Small intestine (tissue), 7 donors: ENCODE measurements at regions not wholly inside any gene's neighbourhood (a gene's known extent, or its start where the extent isn't known, plus 50 kb on each side); places are given as distances from the start of the nearest gene placed in this dataset.

Experiments used
- DNase-seq, 2 donors: peaks; one replicate each; pipeline versions ENCODE4 v3.0.0 to v3.0.0-alpha.2; 2013
- FAIRE-seq: peaks from 2 replicates; lab custom pipeline; 2012; peaks lifted over from hg19 to GRCh38; lab: Jason Lieb, UNC
- H3K27ac ChIP-seq, 3 donors: one replicate each; pipeline ENCODE4 v1.5.1; 2013; ENCODE audit warnings: low read length in 2 of 3, mild to moderate bottlenecking in 2 of 3, control low read depth in 1 of 3, inconsistent platforms in 1 of 3, low read depth in 1 of 3, moderate library complexity in 1 of 3
- H3K27me3 ChIP-seq, 3 donors: one replicate each; pipeline ENCODE4 v1.6.1; 2013; ENCODE audit warnings: low read length in 3 of 3, inconsistent platforms in 1 of 3; ENCODE audit not compliant: control insufficient read depth in 3 of 3, insufficient read depth in 3 of 3
- H3K36me3 ChIP-seq, 3 donors: one replicate each; pipeline ENCODE4 v1.6.1; 2013; ENCODE audit warnings: low read length in 3 of 3, inconsistent platforms in 1 of 3, low read depth in 1 of 3, mild to moderate bottlenecking in 1 of 3, moderate library complexity in 1 of 3; ENCODE audit not compliant: control insufficient read depth in 3 of 3, insufficient read depth in 2 of 3
- H3K4me1 ChIP-seq, 3 donors: one replicate each; pipeline ENCODE4 v1.6.1; 2013; ENCODE audit warnings: low read length in 2 of 3, inconsistent platforms in 1 of 3, low read depth in 1 of 3, mild to moderate bottlenecking in 1 of 3, moderate library complexity in 1 of 3; ENCODE audit not compliant: control insufficient read depth in 3 of 3, insufficient read depth in 2 of 3
- H3K4me3 ChIP-seq, 3 donors: one replicate each; pipeline ENCODE4 v1.5.1; 2013; ENCODE audit warnings: low read length in 3 of 3, control low read depth in 1 of 3, inconsistent platforms in 1 of 3, low read depth in 1 of 3, mild to moderate bottlenecking in 1 of 3, moderate library complexity in 1 of 3
- H3K9me3 ChIP-seq, 2 donors: one replicate each; pipeline ENCODE4 v1.6.1; 2013; ENCODE audit warnings: low read depth in 1 of 2, low read length in 1 of 2; ENCODE audit not compliant: control insufficient read depth in 2 of 2, insufficient read depth in 1 of 2
- WGBS, 3 donors: extraction: QIAGEN DNeasy Blood & Tissue Kit; methylation state at CpG; one replicate each; pipeline ENCODE4 v1.1.7; 2013; 5-methylcytosine and 5-hydroxymethylcytosine counted together
- donor health status: healthy with polysubstance abuse.
- donor health status: control.
- donor health status: control.
- donor health status: Bipolar disorder and iron deficiency.
- donor health status: healthy.

- WGBS, 3 donors = 7 to 43% (median 29%) methylated on average over 3 of the region's 3 CpGs
- FAIRE-seq (no peak), DNase-seq (peak in 1 of 2 donors; percentile 1)
- Histone ChIP-seq H3K4me1 (no peaks in the 10 kb centered on the region), H3K9me3 (no peaks in the 10 kb centered on the region), H3K27ac (no peak overlapping the region), H3K36me3 (no peaks in the 10 kb centered on the region), H3K4me3 (no peak overlapping the region), H3K27me3 (no peaks in the 10 kb centered on the region)
These were observed 470.8 kb downstream of the RIT2 start for GRCh38 chr18:42644729-42645131.

GRCh38 chr18:42649331-42650035 is 466.0 kb downstream of the RIT2 start:
- Histone ChIP-seq H3K9me3 (no peaks in the 10 kb centered on the region), H3K27ac (no peak overlapping the region), H3K4me3 (no peak overlapping the region), H3K36me3 (no peaks in the 10 kb centered on the region), H3K4me1 (no peaks in the 10 kb centered on the region), H3K27me3 (no peaks in the 10 kb centered on the region)
- WGBS, 3 donors = 77 to 91% (median 85%) methylated on average over 5 of the region's 5 CpGs
- DNase-seq (no peak), FAIRE-seq (no peak)

GRCh38 chr18:42654556-42654955 is 460.9 kb downstream of the RIT2 start:
- DNase-seq (no peak), FAIRE-seq (no peak)
- H3K4me3 ChIP-seq = no peak overlapping the region
- no peak overlapping the region for H3K27ac ChIP-seq
- no peaks in the 10 kb centered on the region for H3K27me3 ChIP-seq
- no peaks in the 10 kb centered on the region for H3K4me1 ChIP-seq
- WGBS, 3 donors = 28 to 52% (median 41%) methylated on average over 3 of the region's 3 CpGs
- H3K9me3 ChIP-seq = no peaks in the 10 kb centered on the region
- H3K36me3 ChIP-seq = no peaks in the 10 kb centered on the region

GRCh38 chr18:42657551-42657950 is 457.9 kb downstream of the RIT2 start:
- WGBS, 3 donors = 49 to 85% (median 64%) methylated on average over 1 of the region's 1 CpG
- Histone ChIP-seq H3K27me3 (no peaks in the 10 kb centered on the region), H3K9me3 (no peaks in the 10 kb centered on the region), H3K4me1 (no peaks in the 10 kb centered on the region), H3K27ac (no peak overlapping the region), H3K4me3 (no peak overlapping the region), H3K36me3 (no peaks in the 10 kb centered on the region)
- no peak for DNase-seq
- no peak for FAIRE-seq

GRCh38 chr18:42658171-42658570 is 457.3 kb downstream of the RIT2 start:
- Histone ChIP-seq H3K4me1 (no peaks in the 10 kb centered on the region), H3K9me3 (no peaks in the 10 kb centered on the region), H3K27ac (no peak overlapping the region), H3K27me3 (no peaks in the 10 kb centered on the region), H3K4me3 (no peak overlapping the region), H3K36me3 (no peaks in the 10 kb centered on the region)
- FAIRE-seq (no peak), DNase-seq (no peak)
- WGBS, 3 donors = 81 to 93% (median 85%) methylated on average over 3 of the region's 3 CpGs

- WGBS, 3 donors = 86 to 88% (median 88%) methylated on average over 1 of the region's 1 CpG
- no peak for FAIRE-seq
- DNase-seq = no peak
These were observed 456.3 kb downstream of the RIT2 start for GRCh38 chr18:42659187-42659586.

GRCh38 chr18:42670860-42671259 is 444.6 kb downstream of the RIT2 start:
- Histone ChIP-seq H3K36me3 (no peaks in the 10 kb centered on the region), H3K9me3 (no peaks in the 10 kb centered on the region), H3K27me3 (no peaks in the 10 kb centered on the region), H3K4me1 (no peaks in the 10 kb centered on the region), H3K27ac (no peak overlapping the region), H3K4me3 (no peak overlapping the region)
- DNase-seq = no peak
- 76 to 87% (median 81%) methylated on average over 4 of the region's 4 CpGs for WGBS, 3 donors
- FAIRE-seq = no peak

More at GRCh38 chr18:42659187-42659586, 456.3 kb downstream of the RIT2 start:
- Histone ChIP-seq H3K27ac (no peak overlapping the region), H3K4me1 (no peaks in the 10 kb centered on the region), H3K4me3 (no peak overlapping the region), H3K9me3 (no peaks in the 10 kb centered on the region), H3K36me3 (no peaks in the 10 kb centered on the region), H3K27me3 (no peaks in the 10 kb centered on the region)

GRCh38 chr18:42675810-42676209 is 439.7 kb downstream of the RIT2 start:
- H3K9me3 ChIP-seq = no peaks in the 10 kb centered on the region
- 56 to 76% (median 62%) methylated on average over 1 of the region's 1 CpG for WGBS, 3 donors
- H3K4me1 ChIP-seq = no peaks in the 10 kb centered on the region
- H3K27me3 ChIP-seq = no peaks in the 10 kb centered on the region
- no peaks in the 10 kb centered on the region for H3K36me3 ChIP-seq
- no peak overlapping the region for H3K4me3 ChIP-seq
- DNase-seq (no peak), FAIRE-seq (no peak)
- no peak overlapping the region for H3K27ac ChIP-seq

GRCh38 chr18:42683094-42683493 is 432.4 kb downstream of the RIT2 start:
- Histone ChIP-seq H3K4me3 (no peak overlapping the region), H3K4me1 (no peaks in the 10 kb centered on the region), H3K27me3 (no peaks in the 10 kb centered on the region), H3K36me3 (no peaks in the 10 kb centered on the region), H3K27ac (no peak overlapping the region), H3K9me3 (no peaks in the 10 kb centered on the region)
- no peak for DNase-seq
- 64 to 81% (median 72%) methylated on average over 2 of the region's 2 CpGs for WGBS, 3 donors
- no peak for FAIRE-seq
